ENCODE measurements at regions not wholly inside any gene's neighbourhood (a gene's known extent, or its start where the extent isn't known, plus 50 kb on each side); places are given as distances from the start of the nearest gene placed in this dataset.

GRCh38 chr3:68334367-68334986 is 597.9 kb downstream of the TAFA4 start:
- BruUV-seq (replicated peaks): no TSS peak
- H3K4me3 Mint-ChIP-seq (ENCODE audit: unreplicated experiment): no peak overlapping the region
- H3K36me3 Mint-ChIP-seq (ENCODE audit: insufficient read depth, unreplicated experiment): no peaks in the 10 kb centered on the region
- no peaks in the 10 kb centered on the region for H3K4me1 Mint-ChIP-seq (ENCODE audit: low read depth, unreplicated experiment)
- no peak overlapping the region for H3K27ac Mint-ChIP-seq (ENCODE audit: unreplicated experiment)
- ChIA-PET CTCF (no interaction called here), POLR2A (no interaction called here)
- Histone ChIP-seq H3K9me3 (no peaks in the 10 kb centered on the region), H3K36me3 (ENCODE audit: control insufficient read depth, insufficient read depth, low read length) (no peaks in the 10 kb centered on the region), H3K4me1 (no peaks in the 10 kb centered on the region), H3K27me3 (replicated peaks; ENCODE audit: control insufficient read depth, insufficient read depth, low read length) (no peaks in the 10 kb centered on the region), H3K4me3 (ENCODE audit: low read depth, low read length) (no peak overlapping the region)
- no peak for TF ChIP-seq CTCF (IDR thresholded peaks at IDR 0.05; ENCODE audit: insufficient read depth in 1 of 2, low read depth in 1 of 2, low read length in 1 of 2, severe bottlenecking in 1 of 2, unreplicated experiment in 1 of 2)
- DNase-seq: no peak
- H3K27me3 Mint-ChIP-seq (ENCODE audit: insufficient read depth, unreplicated experiment): peaks cover 6% of the 10 kb centered on the region
- no peaks in the 10 kb centered on the region for H3K9me3 Mint-ChIP-seq (ENCODE audit: unreplicated experiment)
- intact Hi-C loops (cut with micrococcal nuclease; ENCODE audit: unreplicated experiment): no loop called here

- ChIA-PET POLR2A (no interaction called here), CTCF (no interaction called here)
- BruUV-seq (replicated peaks): no TSS peak
- Histone ChIP-seq H3K4me3 (ENCODE audit: low read depth, low read length) (no peak overlapping the region), H3K9me3 (no peaks in the 10 kb centered on the region), H3K4me1 (no peaks in the 10 kb centered on the region), H3K27me3 (replicated peaks; ENCODE audit: control insufficient read depth, insufficient read depth, low read length) (no peaks in the 10 kb centered on the region), H3K36me3 (ENCODE audit: control insufficient read depth, insufficient read depth, low read length) (no peaks in the 10 kb centered on the region)
- Mint-ChIP-seq H3K4me3 (ENCODE audit: unreplicated experiment) (no peak overlapping the region), H3K36me3 (ENCODE audit: insufficient read depth, unreplicated experiment) (no peaks in the 10 kb centered on the region), H3K9me3 (ENCODE audit: unreplicated experiment) (no peaks in the 10 kb centered on the region), H3K27ac (ENCODE audit: unreplicated experiment) (no peak overlapping the region), H3K4me1 (ENCODE audit: low read depth, unreplicated experiment) (no peaks in the 10 kb centered on the region), H3K27me3 (ENCODE audit: insufficient read depth, unreplicated experiment) (peaks cover 7% of the 10 kb centered on the region)
- no peak for TF ChIP-seq CTCF (IDR thresholded peaks at IDR 0.05; ENCODE audit: insufficient read depth in 1 of 2, low read depth in 1 of 2, low read length in 1 of 2, severe bottlenecking in 1 of 2, unreplicated experiment in 1 of 2)
- no peak for DNase-seq
- intact Hi-C loops (cut with micrococcal nuclease; ENCODE audit: unreplicated experiment): no loop called here
Observed at GRCh38 chr3:68328049-68328448, 604.3 kb downstream of the TAFA4 start.

- intact Hi-C loops (cut with micrococcal nuclease; ENCODE audit: unreplicated experiment): no loop called here
- no peak for TF ChIP-seq CTCF (IDR thresholded peaks at IDR 0.05; ENCODE audit: insufficient read depth in 1 of 2, low read depth in 1 of 2, low read length in 1 of 2, severe bottlenecking in 1 of 2, unreplicated experiment in 1 of 2)
- H3K9me3 Mint-ChIP-seq (ENCODE audit: unreplicated experiment): no peaks in the 10 kb centered on the region
- no peaks in the 10 kb centered on the region for H3K27me3 Mint-ChIP-seq (ENCODE audit: insufficient read depth, unreplicated experiment)
- Histone ChIP-seq H3K4me3 (ENCODE audit: low read depth, low read length) (no peak overlapping the region), H3K27me3 (replicated peaks; ENCODE audit: control insufficient read depth, insufficient read depth, low read length) (no peaks in the 10 kb centered on the region; the same call in 1 of the 2 replicates), H3K9me3 (no peaks in the 10 kb centered on the region), H3K36me3 (ENCODE audit: control insufficient read depth, insufficient read depth, low read length) (no peaks in the 10 kb centered on the region), H3K4me1 (no peaks in the 10 kb centered on the region)
- ChIA-PET POLR2A (no interaction called here), CTCF (no interaction called here)
- H3K4me1 Mint-ChIP-seq (ENCODE audit: low read depth, unreplicated experiment): no peaks in the 10 kb centered on the region
- H3K27ac Mint-ChIP-seq (ENCODE audit: unreplicated experiment): no peak overlapping the region
- BruUV-seq (replicated peaks): no TSS peak
- no peak for DNase-seq
- H3K4me3 Mint-ChIP-seq (ENCODE audit: unreplicated experiment): no peak overlapping the region
- H3K36me3 Mint-ChIP-seq (ENCODE audit: insufficient read depth, unreplicated experiment): no peaks in the 10 kb centered on the region
Observed at GRCh38 chr3:68315964-68316363, 616.4 kb downstream of the TAFA4 start.
